Caki2 (cell line): ENCODE measurements at regions not wholly inside any gene's neighbourhood (a gene's known extent, or its start where the extent isn't known, plus 50 kb on each side); places are given as distances from the start of the nearest gene placed in this dataset.
"Not testable (repeated sequence)": the region's sequence is repeated elsewhere in the genome, so short reads cannot be mapped to it uniquely, and the experiment has no call there.

Experiments used
- DNase-seq: peaks from one replicate; pipeline ENCODE4 v3.0.0-alpha.2; 2015; ENCODE audit warnings: low read depth
- in situ Hi-C: cut with HindIII; loops from 2 replicates; pipeline ENCODE4 v1.10.0; 2016; ENCODE audit warnings: low sequenced_read_pairs, low pct_unique_long_range_greater_than_20kb, mixed read lengths

DNA sequence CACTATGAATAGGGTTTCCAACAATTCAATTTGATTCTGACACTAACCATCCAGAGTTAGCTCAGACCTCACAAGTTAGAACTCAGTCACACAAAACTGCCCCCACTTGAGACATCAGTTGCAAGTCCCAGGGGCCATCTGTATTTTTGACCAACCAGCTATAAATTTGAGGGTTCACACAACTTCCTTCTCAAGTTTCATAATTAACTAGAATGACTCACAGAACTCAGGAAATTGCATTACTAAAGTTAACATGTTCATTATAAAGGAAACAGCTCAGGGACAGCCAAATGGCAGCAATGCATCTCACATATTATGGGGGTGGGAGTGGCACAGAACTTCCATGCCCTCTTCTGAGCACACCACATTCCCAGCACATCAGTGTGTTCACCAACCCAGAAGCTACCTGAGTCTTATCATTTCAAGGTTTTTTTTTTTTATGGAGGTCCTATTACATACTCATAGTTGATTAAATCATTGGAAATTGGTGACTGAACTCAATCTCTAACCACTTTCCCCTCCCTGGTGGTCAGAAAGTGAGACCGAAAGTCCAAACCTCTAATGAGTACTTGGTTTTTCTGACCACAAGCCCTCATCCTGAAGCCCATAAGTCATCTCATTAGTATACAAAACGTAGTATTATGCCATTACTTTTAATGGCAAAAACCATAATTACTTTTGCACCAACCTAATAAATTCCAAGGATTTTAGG lies 1721.5 kb upstream of the SEL1L start:
- no peak for DNase-seq
- in situ Hi-C loops = no loop called here

DNA sequence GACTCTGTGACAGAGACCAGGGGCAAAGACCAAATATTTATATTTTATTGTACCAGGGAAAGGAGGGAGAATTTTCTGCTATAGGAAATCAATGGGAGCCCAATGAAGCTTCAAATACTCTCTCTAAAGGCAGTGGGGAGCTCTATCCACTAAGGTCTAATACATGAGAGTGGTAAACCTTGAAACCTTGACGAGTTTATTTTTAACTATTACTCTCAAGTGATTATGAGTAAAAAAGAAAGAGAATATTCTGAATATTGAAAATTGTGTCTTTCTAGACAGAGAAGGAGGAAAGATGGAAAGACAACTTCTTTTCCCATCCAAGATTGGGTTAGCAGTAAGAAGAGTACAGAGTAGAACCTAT lies 1722.1 kb upstream of the SEL1L start:
- in situ Hi-C loops = no loop called here

DNA sequence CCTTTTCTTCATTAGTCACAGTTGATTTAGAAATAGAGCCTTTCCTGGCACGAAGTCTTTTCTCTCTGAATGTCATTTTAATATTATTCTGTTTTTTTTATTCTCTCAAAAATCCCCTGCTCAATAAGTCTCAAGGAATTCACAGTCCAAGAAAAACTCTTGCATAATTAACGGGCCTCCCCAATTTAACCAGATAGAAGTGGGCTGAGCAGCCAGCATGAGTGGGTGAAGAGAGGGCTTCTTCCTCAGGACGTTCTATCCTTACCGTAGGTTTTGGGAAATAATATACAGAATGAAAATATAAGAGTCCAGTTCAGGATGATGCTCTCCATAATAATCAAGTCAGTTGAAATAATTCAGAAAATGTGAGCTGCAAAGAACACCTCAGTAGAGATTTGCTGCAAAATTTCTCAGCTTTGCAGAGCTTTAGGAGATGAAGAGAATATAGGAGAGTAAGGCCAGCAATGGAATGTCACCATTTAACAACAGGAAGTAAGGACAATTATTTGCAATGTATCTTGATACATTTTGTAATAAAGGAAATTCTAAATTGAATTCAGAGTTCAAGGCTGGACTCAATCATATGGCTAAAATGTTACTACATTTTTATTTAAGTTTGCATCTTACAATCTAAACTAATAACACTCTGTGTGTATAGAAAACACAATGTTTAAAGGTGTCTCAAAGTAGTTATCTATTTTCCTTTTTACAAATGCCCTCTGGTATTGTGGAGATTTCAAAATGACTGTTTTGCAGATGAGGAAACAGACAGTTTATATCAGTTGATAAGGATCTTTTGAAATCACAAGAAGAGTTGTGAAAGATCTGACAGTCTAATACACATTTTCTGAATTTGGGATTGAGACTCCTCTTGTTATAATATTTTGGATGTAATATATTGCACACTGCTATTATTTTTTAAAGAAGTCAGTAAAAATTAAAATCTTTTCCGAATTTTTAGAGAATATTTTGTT lies 1724.1 kb upstream of the SEL1L start:
- in situ Hi-C loops = no loop called here
- DNase-seq = no peak

More for the DNA sequence above, 1722.1 kb upstream of the SEL1L start:
- DNase-seq = no peak

DNA sequence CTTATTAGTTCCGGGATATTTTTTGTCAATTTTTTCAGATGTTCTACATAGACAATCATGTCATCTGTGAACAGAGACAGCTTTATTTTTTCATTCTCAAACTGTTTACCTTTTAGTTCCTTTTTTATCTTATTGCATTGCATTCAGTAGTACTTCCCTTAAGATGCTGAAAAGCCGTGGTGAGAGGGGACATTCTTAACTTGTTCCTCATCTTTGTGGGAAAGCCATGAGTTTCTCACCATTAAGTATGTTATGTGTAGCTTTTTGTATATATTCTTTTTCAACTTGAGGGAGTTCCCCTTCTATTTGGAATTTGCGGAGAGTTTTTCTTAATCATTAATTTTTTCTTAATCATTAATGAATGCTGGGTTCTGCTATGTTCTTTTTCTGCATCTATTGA lies 1727.1 kb upstream of the SEL1L start:
- in situ Hi-C loops = no loop called here
- DNase-seq = no peak

DNA sequence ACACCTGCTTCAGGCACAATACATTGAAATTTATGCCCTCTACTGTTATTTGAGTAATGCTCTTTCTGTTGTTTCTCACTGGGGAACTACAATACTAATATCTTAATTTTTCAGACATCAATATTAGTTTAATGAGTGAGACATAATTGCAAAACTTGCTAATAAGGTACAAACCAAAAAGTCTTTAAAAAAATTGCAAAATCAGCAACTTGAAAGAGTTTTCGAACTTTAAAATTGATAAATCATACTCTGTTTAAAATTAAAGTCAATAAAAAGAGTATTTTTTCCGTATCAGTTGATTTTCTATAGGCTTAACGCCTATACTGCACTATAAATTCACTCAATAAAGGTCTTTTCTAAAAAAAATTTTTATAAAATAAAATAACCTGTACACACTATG lies 1735.9 kb upstream of the SEL1L start:
- in situ Hi-C loops = no loop called here
- no peak for DNase-seq

DNA sequence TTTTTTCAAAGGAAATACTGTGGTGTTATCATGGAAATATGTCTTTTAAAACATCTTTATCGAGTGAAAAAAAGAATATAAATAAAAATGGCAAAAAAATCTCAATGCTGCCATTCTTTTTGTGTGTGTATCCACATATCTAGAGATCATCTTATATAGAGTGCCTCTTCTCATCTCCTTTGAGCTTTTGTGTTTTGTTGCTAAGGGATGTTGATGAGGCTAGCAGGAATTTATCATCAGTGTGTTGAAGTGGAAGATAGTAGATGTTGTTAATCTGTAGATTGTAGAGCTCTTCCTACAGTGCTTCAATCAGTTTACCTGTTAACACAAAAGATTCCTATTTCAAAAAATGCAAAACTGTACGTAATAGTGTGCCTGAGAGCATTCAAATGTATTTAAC lies 1738.0 kb upstream of the SEL1L start:
- in situ Hi-C loops = no loop called here
- no peak for DNase-seq

DNA sequence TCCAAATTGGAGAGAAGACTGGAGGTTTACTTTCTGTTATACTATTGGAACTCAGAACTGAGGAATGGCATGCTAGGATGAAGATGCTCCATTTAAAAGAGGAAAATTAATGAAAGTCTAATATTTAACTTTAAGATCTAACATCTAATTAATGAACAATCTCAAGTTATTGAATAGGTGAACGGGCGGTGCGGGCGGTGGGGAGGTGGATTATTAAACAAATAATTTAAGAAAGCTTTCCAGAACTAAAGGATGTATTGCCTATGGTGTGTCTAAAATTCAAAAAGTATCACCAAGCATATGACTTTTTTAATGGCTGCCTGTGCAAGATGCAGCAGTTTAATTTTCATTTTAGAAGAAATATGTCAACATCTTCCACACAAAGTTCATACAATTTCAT lies 1747.1 kb upstream of the SEL1L start:
- in situ Hi-C loops = no loop called here
- no peak for DNase-seq

DNA sequence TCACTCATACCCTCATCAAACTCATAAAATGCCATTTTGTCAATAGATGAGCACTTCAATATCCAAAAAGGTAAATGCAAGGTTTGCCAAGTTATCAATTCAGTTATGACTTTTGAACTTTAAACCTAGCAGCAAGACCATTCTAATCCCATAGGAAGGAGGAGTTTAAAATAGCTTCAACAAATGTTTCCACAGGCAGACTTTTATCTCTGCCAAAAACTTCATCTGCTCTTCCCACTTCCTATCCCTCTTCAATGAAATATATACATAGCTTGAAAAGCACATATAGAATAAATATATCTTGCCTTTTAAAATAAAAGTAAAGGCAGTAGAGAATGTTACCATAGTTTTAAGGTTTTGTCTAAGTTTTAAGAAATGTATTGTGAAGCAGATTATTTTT lies 1749.1 kb upstream of the SEL1L start:
- DNase-seq = no peak
- in situ Hi-C loops = no loop called here

DNA sequence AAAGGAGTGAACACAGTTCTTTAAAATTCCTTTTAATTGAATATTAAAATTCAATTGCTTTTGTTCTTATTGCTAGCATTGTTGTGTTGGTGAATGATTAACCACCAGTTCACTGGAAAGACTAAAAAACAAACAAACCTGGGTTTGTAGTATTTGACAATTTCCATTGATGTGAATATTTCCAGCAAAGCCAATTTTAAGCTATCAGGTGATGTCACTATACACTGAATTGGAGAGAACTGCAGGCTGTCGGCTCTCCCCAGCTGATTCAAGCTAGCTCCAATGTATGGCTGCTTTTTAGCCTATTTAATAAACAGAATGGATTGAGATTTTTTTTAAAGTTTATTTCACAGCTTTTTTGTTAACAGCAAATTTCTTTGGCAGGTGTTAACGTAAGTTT lies 1753.6 kb upstream of the SEL1L start:
- no peak for DNase-seq
- in situ Hi-C loops = no loop called here

DNA sequence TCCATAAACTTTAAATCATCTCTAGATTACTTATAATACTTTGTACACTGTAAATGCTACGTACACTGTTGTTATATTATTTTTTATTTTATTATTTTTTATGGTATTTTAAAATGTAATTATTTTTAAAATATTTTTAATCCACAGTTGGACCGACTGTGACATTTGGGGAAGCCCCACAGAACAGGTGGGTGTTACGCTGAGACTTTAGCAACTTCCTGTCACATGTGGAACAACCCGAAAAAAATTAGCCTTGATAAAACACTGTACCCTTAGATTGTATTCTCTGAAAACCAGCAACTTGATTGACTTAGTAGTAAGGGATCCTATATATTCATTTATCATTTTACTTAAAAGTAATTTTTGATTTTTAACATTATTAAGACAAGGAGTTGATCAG lies 1755.7 kb upstream of the SEL1L start:
- DNase-seq = no peak
- in situ Hi-C loops = no loop called here

DNA sequence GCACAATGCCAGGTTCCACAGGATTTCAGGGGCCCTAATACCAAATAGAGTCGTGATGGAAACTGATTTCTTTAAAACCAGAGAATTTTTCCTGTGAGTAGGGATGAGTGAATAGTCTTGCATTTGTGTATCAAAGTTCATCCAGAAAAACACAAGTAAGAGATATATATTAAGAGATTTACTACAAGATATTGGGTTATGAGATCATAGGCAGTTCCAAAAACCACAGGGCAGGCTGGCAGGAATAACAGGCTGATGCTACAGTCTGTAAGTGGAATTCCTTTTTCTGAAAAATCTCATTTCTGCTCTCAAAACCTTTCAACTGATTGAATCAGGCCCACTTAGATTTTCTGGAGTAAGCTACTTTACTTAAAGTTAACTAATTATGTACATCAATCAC lies 1756.2 kb upstream of the SEL1L start:
- no peak for DNase-seq
- in situ Hi-C loops = no loop called here

DNA sequence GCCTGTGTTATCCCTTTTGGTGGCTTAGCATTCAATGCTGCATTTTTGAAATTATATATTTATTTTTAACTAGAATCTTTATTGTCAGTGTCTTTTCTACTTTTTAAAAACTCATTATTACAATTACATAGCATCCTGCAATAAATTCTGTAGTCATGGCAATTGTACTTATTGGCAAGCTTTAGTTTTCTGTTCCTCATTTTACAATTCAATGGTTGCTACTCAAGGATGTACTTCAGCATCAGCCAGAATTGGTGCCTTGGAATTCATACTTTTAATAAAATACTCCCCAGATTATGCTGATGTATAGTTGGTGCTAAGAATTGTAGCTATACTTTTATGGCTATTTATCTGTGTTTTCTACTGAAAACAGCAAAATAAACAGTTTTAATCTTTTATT lies 1756.8 kb upstream of the SEL1L start:
- in situ Hi-C loops = no loop called here
- no peak for DNase-seq

DNA sequence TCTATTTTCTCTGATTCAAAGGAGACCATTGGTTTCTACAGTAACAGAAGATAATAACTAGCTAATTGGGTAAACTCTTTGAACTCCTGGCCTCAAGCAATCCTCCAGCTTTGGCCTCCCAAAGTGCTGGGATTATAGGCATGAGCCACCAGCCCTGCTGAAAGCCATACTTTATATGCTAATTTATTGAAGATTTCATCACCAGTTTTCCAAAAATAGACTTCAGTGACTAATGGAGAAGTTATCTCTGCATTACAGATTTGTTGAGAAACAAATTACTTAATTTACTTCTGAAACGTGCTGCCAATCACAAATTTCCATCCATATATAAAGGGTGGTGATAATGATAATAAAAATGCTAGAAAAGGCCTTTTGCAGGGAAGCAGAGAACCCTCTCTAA lies 1758.1 kb upstream of the SEL1L start:
- in situ Hi-C loops = no loop called here

DNA sequence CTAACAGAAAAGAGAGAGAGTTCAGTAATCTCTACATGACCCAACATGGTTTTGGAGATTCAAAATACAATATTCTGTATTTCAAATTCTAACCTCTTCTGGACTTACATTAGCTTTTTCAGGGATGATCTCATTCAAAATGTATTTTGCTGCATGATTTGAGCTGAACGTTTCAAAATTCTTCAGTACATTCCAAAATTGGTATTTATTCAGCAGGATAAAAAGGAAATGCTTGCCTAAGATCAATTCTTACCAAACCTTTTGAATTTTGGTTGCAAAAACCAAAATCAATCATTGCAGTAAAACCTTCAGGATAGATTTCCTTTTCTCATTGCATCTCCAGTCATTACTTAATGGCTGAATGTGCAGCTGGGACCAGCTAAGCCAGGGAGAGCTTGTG lies 1761.3 kb upstream of the SEL1L start:
- in situ Hi-C loops = no loop called here
- DNase-seq = no peak

More for the DNA sequence above, 1758.1 kb upstream of the SEL1L start:
- DNase-seq = no peak

DNA sequence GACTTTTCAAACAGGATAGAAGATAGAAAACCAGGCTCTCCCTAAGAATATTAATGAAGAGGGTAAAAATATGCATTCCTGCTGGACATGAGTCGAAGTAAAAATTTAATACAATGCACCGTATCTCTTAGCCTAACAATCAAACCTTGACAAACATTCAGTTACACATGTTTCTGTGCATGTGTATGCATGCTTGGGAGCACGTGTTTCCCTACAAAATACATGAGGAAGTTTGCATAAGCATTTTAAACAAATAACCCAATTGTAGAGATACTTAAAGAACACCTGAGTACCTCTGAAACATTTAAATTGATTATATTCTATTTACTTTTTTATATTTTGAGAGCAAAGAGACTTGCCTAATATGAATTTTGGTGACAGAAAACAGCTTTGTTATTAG lies 1763.7 kb upstream of the SEL1L start:
- in situ Hi-C loops = no loop called here
- no peak for DNase-seq

DNA sequence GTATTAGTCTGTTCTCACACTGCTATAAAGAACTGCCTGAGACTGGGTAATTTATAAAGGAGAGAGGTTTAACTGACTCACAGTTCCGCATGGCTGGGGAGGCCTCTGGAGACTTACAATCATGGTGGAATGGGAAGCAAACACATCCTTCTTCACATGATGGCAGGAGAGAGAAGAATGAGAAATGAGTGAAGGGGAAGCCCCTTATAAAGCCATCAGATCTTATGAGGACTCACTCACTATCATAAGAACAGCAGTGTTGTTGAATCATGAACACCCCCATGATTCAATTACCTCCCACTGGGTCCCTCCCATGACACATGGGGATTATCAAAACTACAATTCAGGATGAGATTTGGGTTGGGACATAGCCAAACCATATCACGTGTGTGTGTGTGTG lies 1764.4 kb upstream of the SEL1L start:
- DNase-seq, in situ Hi-C loops: not testable (repeated sequence)

DNA sequence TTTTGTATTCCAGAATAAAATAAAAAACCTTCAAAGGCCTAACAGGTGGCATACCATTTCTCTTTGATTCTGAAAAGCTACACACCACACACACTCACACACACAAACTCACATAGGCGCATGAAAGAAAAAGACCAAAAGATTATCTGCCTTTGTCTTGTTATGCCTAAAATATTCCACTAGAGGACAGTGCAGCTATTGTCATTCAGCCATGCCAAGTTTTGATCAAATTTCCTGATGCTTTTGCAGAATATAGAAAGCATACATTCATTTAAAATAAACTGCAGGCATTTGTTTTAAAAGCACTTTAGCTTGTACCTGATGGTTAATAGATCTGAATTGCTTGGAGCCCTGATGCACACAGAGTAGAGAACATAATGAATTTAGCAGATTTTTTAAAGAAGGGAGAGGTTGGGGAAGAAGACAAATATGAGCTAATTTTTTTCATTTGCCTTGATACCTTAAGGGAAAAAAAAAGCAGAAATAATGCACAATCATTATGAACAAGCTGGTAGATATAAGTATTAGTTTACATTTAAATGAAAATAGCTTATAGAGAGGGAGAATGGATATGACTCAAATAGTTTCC lies 1766.9 kb upstream of the SEL1L start:
- peak; percentile 1 for DNase-seq
- in situ Hi-C loops = no loop called here

DNA sequence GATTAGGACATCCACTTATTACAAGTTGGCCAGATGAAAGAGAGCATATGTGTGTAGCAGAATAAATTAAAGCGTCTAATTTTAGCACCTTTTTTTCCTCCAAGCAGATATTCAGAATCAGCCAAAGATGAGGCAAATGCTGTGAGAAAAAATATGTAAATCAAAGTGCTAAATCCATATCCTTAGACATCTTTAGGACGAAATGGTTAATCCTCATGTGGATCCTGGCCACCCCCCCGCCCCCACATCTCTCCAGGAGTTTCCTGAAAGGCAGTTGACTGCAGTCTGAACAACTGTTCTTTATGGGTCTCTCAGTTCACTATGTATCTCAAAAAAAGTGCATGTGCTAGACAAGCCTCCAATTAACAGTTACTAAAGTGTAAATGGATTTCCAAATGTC lies 1768.1 kb upstream of the SEL1L start:
- no peak for DNase-seq
- in situ Hi-C loops = no loop called here

DNA sequence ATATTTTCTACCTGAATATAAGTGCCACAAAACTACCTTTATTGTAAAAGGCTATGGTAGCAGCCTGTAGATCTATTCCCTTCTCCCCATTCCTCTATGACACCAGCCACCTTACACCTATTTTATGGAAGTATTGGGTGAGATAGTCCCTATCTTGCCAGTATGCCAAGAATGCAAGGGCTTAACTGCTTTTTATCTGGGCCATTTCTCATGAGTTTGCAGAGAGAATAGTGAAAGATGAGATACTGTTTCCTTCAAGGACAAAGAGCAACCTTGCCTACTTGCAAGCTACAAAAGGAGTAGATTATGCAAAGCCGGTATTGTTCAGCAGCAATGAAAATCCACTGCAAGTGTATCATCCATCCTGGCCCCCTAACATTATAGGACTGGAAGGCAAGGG lies 1775.6 kb upstream of the SEL1L start:
- DNase-seq = no peak
- in situ Hi-C loops = no loop called here
